Lower leg skin (tissue), 4 donors: ENCODE measurements at regions not wholly inside any gene's neighbourhood (a gene's known extent, or its start where the extent isn't known, plus 50 kb on each side); places are given as distances from the start of the nearest gene placed in this dataset.

Experiments
- DNase-seq, 2 donors: peaks; one replicate each; pipeline ENCODE4 v3.0.0-alpha.2; 2019; ENCODE audit warnings: low spot score in 2 of 2
- H3K4me3 ChIP-seq: fragments of 200-600 bp; sonication (generic); 2 replicates; pipeline ENCODE4 v1.5.1; 2017; ENCODE audit warnings: mild to moderate bottlenecking, low read depth; ENCODE audit not compliant: poor library complexity, severe bottlenecking
- CTCF ChIP-seq, 3 donors: fragments of 450-650 bp; IDR thresholded peaks; one replicate each; pipeline ENCODE4 v1.5.1; 2016; ENCODE audit warnings: antibody characterized with exemption in 3 of 3, mild to moderate bottlenecking in 3 of 3, moderate library complexity in 2 of 3
- POLR2A ChIP-seq, 2 donors: fragments of 450-650 bp; IDR thresholded peaks; one replicate each; pipeline ENCODE4 v1.6.1; 2016 to 2017; ENCODE audit warnings: antibody characterized with exemption in 2 of 2, mild to moderate bottlenecking in 1 of 2, moderate library complexity in 1 of 2
- WGBS, 2 donors: methylation state at CpG; one replicate each; pipeline ENCODE4 v1.1.5; 2018; 5-methylcytosine and 5-hydroxymethylcytosine counted together
- intact Hi-C: fragments of 100-400 bp; cut with DNase I; formaldehyde crosslinking; loops from one replicate; pipeline ENCODE4 v1.15.0; 2023; ENCODE audit warnings: low total_unique reads

DNA sequence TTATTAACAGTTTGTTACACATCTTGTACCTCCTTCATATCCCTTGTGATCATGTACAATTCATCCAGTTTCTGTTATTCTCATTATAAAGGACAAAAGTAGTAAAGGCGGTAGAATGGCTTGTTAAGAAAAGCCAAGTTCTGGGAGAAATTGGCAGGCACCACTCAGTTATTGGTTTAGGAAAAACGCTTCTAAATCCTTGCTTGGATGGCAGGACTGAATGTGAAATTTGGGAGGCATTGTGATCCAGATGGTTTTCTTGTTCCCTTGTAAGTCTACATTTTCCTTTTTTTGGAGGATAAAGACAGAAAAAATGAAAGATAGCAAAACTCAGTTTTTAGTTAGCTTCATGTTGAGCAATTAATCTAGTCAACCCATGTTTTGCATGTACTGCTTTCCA is 130.2 kb downstream of the MAT2B start:
- intact Hi-C loops: no loop called here
- H3K4me3 ChIP-seq: no peak overlapping the region
- WGBS, 2 donors: 48 to 65% methylated on average over 2 of the region's 2 CpGs
- no peak for DNase-seq
- TF ChIP-seq CTCF (IDR thresholded peaks at IDR 0.05) (no peak), POLR2A (IDR thresholded peaks at IDR 0.05) (no peak)

GRCh38 chr5:163642904-163643303 is 137.5 kb downstream of the MAT2B start:
- intact Hi-C loops: no loop called here
- no peak overlapping the region for H3K4me3 ChIP-seq
- no peak for DNase-seq
- TF ChIP-seq POLR2A (IDR thresholded peaks at IDR 0.05): no peak
- no peak for TF ChIP-seq CTCF (IDR thresholded peaks at IDR 0.05)
- WGBS, 2 donors: 58 to 59% methylated on average over 4 of the region's 4 CpGs

- WGBS, 2 donors: 49% methylated on average over 5 of the region's 5 CpGs
- no peak overlapping the region for H3K4me3 ChIP-seq
- intact Hi-C loops: no loop called here
- DNase-seq: no peak
- TF ChIP-seq CTCF (IDR thresholded peaks at IDR 0.05): no peak
- no peak for TF ChIP-seq POLR2A (IDR thresholded peaks at IDR 0.05)
Observed at GRCh38 chr5:163645421-163646416, 140.3 kb downstream of the MAT2B start.

DNA sequence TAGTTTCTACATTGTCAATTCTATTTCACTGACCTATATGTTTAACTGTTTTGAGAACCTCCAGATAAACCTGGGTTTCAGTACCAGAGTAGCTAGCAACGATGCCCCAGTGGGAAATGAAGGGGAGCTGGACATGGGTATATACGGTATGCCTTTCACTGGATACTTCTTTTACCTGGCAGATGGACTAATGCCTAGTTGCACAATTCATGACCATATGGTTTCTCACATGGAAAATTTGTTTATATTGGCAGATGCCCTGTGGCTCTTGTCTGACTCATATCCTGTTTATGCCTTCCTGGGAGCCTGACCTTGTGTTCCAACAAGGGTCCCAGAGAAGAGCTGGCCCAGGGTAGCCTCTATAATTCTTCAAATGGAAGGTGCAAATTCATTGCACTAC is 144.1 kb downstream of the MAT2B start:
- no peak for DNase-seq
- intact Hi-C loops: no loop called here
- 87 to 88% methylated on average over 2 of the region's 2 CpGs for WGBS, 2 donors

GRCh38 chr5:163653526-163653925 is 148.1 kb downstream of the MAT2B start:
- H3K4me3 ChIP-seq: no peak overlapping the region
- WGBS, 2 donors: 92 to 96% methylated on average over 1 of the region's 1 CpG
- no peak for DNase-seq
- intact Hi-C loops: no loop called here
- TF ChIP-seq CTCF (IDR thresholded peaks at IDR 0.05) (no peak), POLR2A (IDR thresholded peaks at IDR 0.05) (no peak)

More for the DNA sequence above, 144.1 kb downstream of the MAT2B start:
- no peak overlapping the region for H3K4me3 ChIP-seq
- TF ChIP-seq CTCF (IDR thresholded peaks at IDR 0.05) (no peak), POLR2A (IDR thresholded peaks at IDR 0.05) (no peak)
